ENCODE measurements at regions not wholly inside any gene's neighbourhood (a gene's known extent, or its start where the extent isn't known, plus 50 kb on each side); places are given as distances from the start of the nearest gene placed in this dataset.

- no peak for TF ChIP-seq POLR2A (IDR thresholded peaks at IDR 0.05; ENCODE audit: low read depth, low read length)
- TF ChIP-seq CTCF (conservative IDR thresholded peaks at IDR 0.05; ENCODE audit: low read depth, low read length), result no peak
- TF ChIP-seq CEBPB (IDR thresholded peaks at IDR 0.05; ENCODE audit: low read depth, low read length), result no peak
- TF ChIP-seq NFE2L2 (IDR thresholded peaks at IDR 0.05; ENCODE audit: low read depth, low read length), result no peak
- TF ChIP-seq ELK1 (IDR thresholded peaks at IDR 0.05; ENCODE audit: borderline replicate concordance, low read depth, low read length), result no peak
- TF ChIP-seq RAD21 (IDR thresholded peaks at IDR 0.05; ENCODE audit: low read length), result no peak
- no peak for TF ChIP-seq USF2 (IDR thresholded peaks at IDR 0.05; ENCODE audit: low read depth, low read length)
- no peak for TF ChIP-seq SMC3 (IDR thresholded peaks at IDR 0.05; ENCODE audit: low read depth, low read length)
- TF ChIP-seq MAFK (IDR thresholded peaks at IDR 0.05; ENCODE audit: low read depth, low read length), result no peak
- TF ChIP-seq RCOR1 (IDR thresholded peaks at IDR 0.05; ENCODE audit: insufficient replicate concordance, low read length), result no peak
- no peak for TF ChIP-seq FOS (IDR thresholded peaks at IDR 0.05; ENCODE audit: low read depth, low read length)
- no peak for TF ChIP-seq RFX5 (IDR thresholded peaks at IDR 0.05; ENCODE audit: low read depth, low read length)
- no peak for TF ChIP-seq MAZ (IDR thresholded peaks at IDR 0.05; ENCODE audit: borderline replicate concordance, low read depth, low read length)
- no peak for TF ChIP-seq MXI1 (IDR thresholded peaks at IDR 0.05; ENCODE audit: borderline replicate concordance, low read depth, low read length)
Measured at GRCh38 chr1:173408886-173409285, 68.2 kb upstream of the PRDX6 start.

Measured in IMR-90 (cell line).